Activated CD4-positive, alpha-beta memory T cell treated with anti-CD3 and anti-CD28 coated beads, Interleukin-2, amount 10 ng/mL, durations not matched to agents 7 days and 5 days (primary cell): ENCODE measurements at regions not wholly inside any gene's neighbourhood (a gene's known extent, or its start where the extent isn't known, plus 50 kb on each side); places are given as distances from the start of the nearest gene placed in this dataset.

ENCODE experiments used
- CTCF ChIA-PET: fragments of 350-600 bp; sonication (Branson Sonifier 250); formaldehyde crosslinking; loops from one replicate; lab custom pipeline; 2021; ENCODE audit warnings: antibody characterized with exemption, inconsistent platforms; lab: Charles Lee
- POLR2A ChIA-PET: fragments of 350-600 bp; sonication (Branson Sonifier 250); formaldehyde crosslinking; loops from one replicate; lab custom pipeline; 2021; ENCODE audit warnings: antibody characterized with exemption; lab: Charles Lee
- DNase-seq: peaks from one replicate; pipeline ENCODE4 v3.0.0-alpha.2; 2020
- H3K27ac Mint-ChIP-seq: one replicate; pipeline ENCODE4 v1.8.0; 2021; ENCODE audit warnings: mild to moderate bottlenecking, mixed read lengths
- H3K27me3 Mint-ChIP-seq: one replicate; pipeline ENCODE4 v1.8.0; 2021; ENCODE audit warnings: mixed read lengths
- H3K36me3 Mint-ChIP-seq: one replicate; pipeline ENCODE4 v1.8.0; 2021; ENCODE audit warnings: low read depth, mixed read lengths
- H3K4me1 Mint-ChIP-seq: one replicate; pipeline ENCODE4 v1.8.0; 2021; ENCODE audit warnings: mixed read lengths
- H3K4me3 Mint-ChIP-seq: one replicate; pipeline ENCODE4 v1.8.0; 2021; ENCODE audit warnings: mild to moderate bottlenecking, mixed read lengths
- H3K9me3 Mint-ChIP-seq: one replicate; pipeline ENCODE4 v1.8.0; 2021; ENCODE audit warnings: mixed read lengths

- no peaks in the 10 kb centered on the region for H3K4me1 Mint-ChIP-seq
- POLR2A ChIA-PET = no interaction called here
- CTCF ChIA-PET = no interaction called here
- H3K4me3 Mint-ChIP-seq = no peak overlapping the region
- H3K36me3 Mint-ChIP-seq = no peaks in the 10 kb centered on the region
- no peaks in the 10 kb centered on the region for H3K27me3 Mint-ChIP-seq
- DNase-seq = no peak
- H3K27ac Mint-ChIP-seq = no peak overlapping the region
- no peaks in the 10 kb centered on the region for H3K9me3 Mint-ChIP-seq
These were observed 614.0 kb downstream of the SLC4A3 start for GRCh38 chr2:220241423-220241822.

GRCh38 chr2:220243571-220243970, 616.1 kb downstream of the SLC4A3 start:
- Mint-ChIP-seq H3K9me3 (no peaks in the 10 kb centered on the region), H3K27me3 (no peaks in the 10 kb centered on the region), H3K4me1 (no peaks in the 10 kb centered on the region), H3K27ac (no peak overlapping the region), H3K36me3 (no peaks in the 10 kb centered on the region), H3K4me3 (no peak overlapping the region)
- ChIA-PET POLR2A (no interaction called here), CTCF (no interaction called here)
- no peak for DNase-seq

GRCh38 chr2:220246386-220246785, 619.0 kb downstream of the SLC4A3 start:
- Mint-ChIP-seq H3K4me3 (no peak overlapping the region), H3K9me3 (no peaks in the 10 kb centered on the region), H3K36me3 (no peaks in the 10 kb centered on the region), H3K27ac (no peak overlapping the region), H3K27me3 (no peaks in the 10 kb centered on the region), H3K4me1 (no peaks in the 10 kb centered on the region)
- ChIA-PET POLR2A (no interaction called here), CTCF (no interaction called here)
- DNase-seq = no peak

- DNase-seq = no peak
- Mint-ChIP-seq H3K9me3 (peaks cover 3% of the 10 kb centered on the region), H3K27me3 (no peaks in the 10 kb centered on the region), H3K4me1 (no peaks in the 10 kb centered on the region), H3K4me3 (no peak overlapping the region), H3K27ac (no peak overlapping the region), H3K36me3 (no peaks in the 10 kb centered on the region)
- POLR2A ChIA-PET = no interaction called here
- CTCF ChIA-PET = no interaction called here
These were observed 620.3 kb downstream of the SLC4A3 start for GRCh38 chr2:220247588-220248350.

- no peaks in the 10 kb centered on the region for H3K36me3 Mint-ChIP-seq
- H3K27me3 Mint-ChIP-seq = no peaks in the 10 kb centered on the region
- H3K27ac Mint-ChIP-seq = no peak overlapping the region
- H3K9me3 Mint-ChIP-seq = no peaks in the 10 kb centered on the region
- H3K4me3 Mint-ChIP-seq = no peak overlapping the region
- DNase-seq = no peak
- H3K4me1 Mint-ChIP-seq = no peaks in the 10 kb centered on the region
- ChIA-PET CTCF (no interaction called here), POLR2A (no interaction called here)
These were observed 632.2 kb downstream of the SLC4A3 start for GRCh38 chr2:220259662-220260061.

GRCh38 chr2:220263300-220263699, 635.9 kb downstream of the SLC4A3 start:
- H3K36me3 Mint-ChIP-seq = no peaks in the 10 kb centered on the region
- no peak for DNase-seq
- ChIA-PET CTCF (no interaction called here), POLR2A (no interaction called here)
- H3K27ac Mint-ChIP-seq = no peak overlapping the region
- H3K27me3 Mint-ChIP-seq = no peaks in the 10 kb centered on the region
- no peaks in the 10 kb centered on the region for H3K4me1 Mint-ChIP-seq
- H3K4me3 Mint-ChIP-seq = no peak overlapping the region
- H3K9me3 Mint-ChIP-seq = no peaks in the 10 kb centered on the region

- H3K4me1 Mint-ChIP-seq = no peaks in the 10 kb centered on the region
- DNase-seq = no peak
- H3K4me3 Mint-ChIP-seq = no peak overlapping the region
- ChIA-PET CTCF (no interaction called here), POLR2A (no interaction called here)
- H3K9me3 Mint-ChIP-seq = no peaks in the 10 kb centered on the region
- no peaks in the 10 kb centered on the region for H3K36me3 Mint-ChIP-seq
- H3K27me3 Mint-ChIP-seq = no peaks in the 10 kb centered on the region
- no peak overlapping the region for H3K27ac Mint-ChIP-seq
These were observed 641.9 kb downstream of the SLC4A3 start for GRCh38 chr2:220269367-220269766.

- CTCF ChIA-PET = no interaction called here
- POLR2A ChIA-PET = no interaction called here
- Mint-ChIP-seq H3K4me3 (no peak overlapping the region), H3K4me1 (no peaks in the 10 kb centered on the region), H3K27ac (no peak overlapping the region), H3K27me3 (no peaks in the 10 kb centered on the region), H3K9me3 (no peaks in the 10 kb centered on the region), H3K36me3 (no peaks in the 10 kb centered on the region)
- no peak for DNase-seq
These were observed 643.1 kb downstream of the SLC4A3 start for GRCh38 chr2:220270481-220271070.

- Mint-ChIP-seq H3K36me3 (no peaks in the 10 kb centered on the region), H3K4me3 (no peak overlapping the region), H3K9me3 (no peaks in the 10 kb centered on the region), H3K27ac (no peak overlapping the region), H3K4me1 (no peaks in the 10 kb centered on the region), H3K27me3 (no peaks in the 10 kb centered on the region)
- ChIA-PET POLR2A (no interaction called here), CTCF (no interaction called here)
- DNase-seq = no peak
These were observed 645.2 kb downstream of the SLC4A3 start for GRCh38 chr2:220272656-220273055.

GRCh38 chr2:220273082-220273481, 645.7 kb downstream of the SLC4A3 start:
- Mint-ChIP-seq H3K9me3 (no peaks in the 10 kb centered on the region), H3K27ac (no peak overlapping the region), H3K36me3 (no peaks in the 10 kb centered on the region), H3K4me3 (no peak overlapping the region), H3K4me1 (no peaks in the 10 kb centered on the region), H3K27me3 (no peaks in the 10 kb centered on the region)
- ChIA-PET POLR2A (no interaction called here), CTCF (no interaction called here)
- DNase-seq = no peak

GRCh38 chr2:220275454-220275853, 648.0 kb downstream of the SLC4A3 start:
- Mint-ChIP-seq H3K4me3 (no peak overlapping the region), H3K36me3 (no peaks in the 10 kb centered on the region), H3K4me1 (no peaks in the 10 kb centered on the region), H3K9me3 (no peaks in the 10 kb centered on the region), H3K27me3 (no peaks in the 10 kb centered on the region), H3K27ac (no peak overlapping the region)
- POLR2A ChIA-PET = no interaction called here
- DNase-seq = no peak
- CTCF ChIA-PET = no interaction called here

GRCh38 chr2:220276741-220277444, 649.5 kb downstream of the SLC4A3 start:
- Mint-ChIP-seq H3K36me3 (no peaks in the 10 kb centered on the region), H3K9me3 (no peaks in the 10 kb centered on the region), H3K27me3 (no peaks in the 10 kb centered on the region), H3K27ac (no peak overlapping the region), H3K4me3 (no peak overlapping the region), H3K4me1 (no peaks in the 10 kb centered on the region)
- CTCF ChIA-PET = no interaction called here
- no peak for DNase-seq
- POLR2A ChIA-PET = no interaction called here

- POLR2A ChIA-PET = no interaction called here
- Mint-ChIP-seq H3K27me3 (no peaks in the 10 kb centered on the region), H3K27ac (no peak overlapping the region), H3K4me1 (no peaks in the 10 kb centered on the region), H3K4me3 (no peak overlapping the region), H3K9me3 (no peaks in the 10 kb centered on the region), H3K36me3 (no peaks in the 10 kb centered on the region)
- DNase-seq = no peak
- CTCF ChIA-PET = no interaction called here
These were observed 650.1 kb downstream of the SLC4A3 start for GRCh38 chr2:220277445-220277975.
